SU-DHL-6 (cell line): ENCODE measurements at regions not wholly inside any gene's neighbourhood (a gene's known extent, or its start where the extent isn't known, plus 50 kb on each side); places are given as distances from the start of the nearest gene placed in this dataset.

Source experiments
- H2AFZ ChIP-seq: fragments of 200-600 bp; sonication (generic); 2 replicates; pipeline ENCODE4 v1.6.1; 2014; ENCODE audit warnings: low read depth, mild to moderate bottlenecking, moderate library complexity, mixed read lengths, antibody characterized with exemption, low read length; ENCODE audit not compliant: severe bottlenecking
- H3F3A ChIP-seq: fragments of 200-600 bp; shearing (Covaris generic); 2 replicates; pipeline ENCODE4 v1.6.0; 2016; ENCODE audit warnings: antibody characterized with exemption, mild to moderate bottlenecking; ENCODE audit not compliant: insufficient read depth
- H3K27ac ChIP-seq: fragments of 200-600 bp; sonication (generic); 2 replicates; pipeline ENCODE4 v1.5.1; 2016; ENCODE audit warnings: low read depth, mild to moderate bottlenecking, low read length, moderate library complexity, mixed read lengths
- H3K27me3 ChIP-seq: fragments of 200-600 bp; sonication (generic), shearing (Covaris generic); 2 replicates; pipeline ENCODE4 v1.6.0; 2014; ENCODE audit warnings: mild to moderate bottlenecking, low read length
- H3K36me3 ChIP-seq: fragments of 200-600 bp; sonication (generic); 2 replicates; pipeline ENCODE4 v1.6.1; 2014; ENCODE audit warnings: mild to moderate bottlenecking, low read length, mixed read lengths
- H3K4me2 ChIP-seq: fragments of 300-600, 200-600 bp; shearing (Covaris generic), sonication (generic); 2 replicates; pipeline ENCODE4 v1.6.0; 2014; ENCODE audit warnings: low read length, low read depth, mild to moderate bottlenecking; ENCODE audit not compliant: poor library complexity, severe bottlenecking
- H3K4me3 ChIP-seq: fragments of 200-600 bp; sonication (generic); 2 replicates; pipeline ENCODE4 v1.5.1; 2014; ENCODE audit warnings: antibody characterized with exemption, low read length, mild to moderate bottlenecking, mixed read lengths; ENCODE audit not compliant: insufficient read depth, poor library complexity, severe bottlenecking
- H3K79me2 ChIP-seq: fragments of 200-600 bp; sonication (generic); 2 replicates; pipeline ENCODE4 v1.6.1; 2014; ENCODE audit warnings: mild to moderate bottlenecking, low read length, moderate library complexity; ENCODE audit not compliant: insufficient read depth
- H3K9ac ChIP-seq: fragments of 200-600 bp; sonication (generic); 2 replicates; pipeline ENCODE4 v1.7.0; 2014; ENCODE audit warnings: mild to moderate bottlenecking, low read length
- H3K9me2 ChIP-seq: fragments of 200-600 bp; sonication (generic); replicated peaks from 2 replicates; pipeline ENCODE4 v1.6.1; 2014; ENCODE audit warnings: low read length; ENCODE audit not compliant: insufficient read depth
- H3K9me3 ChIP-seq: fragments of 200-600 bp; sonication (generic); 2 replicates; pipeline ENCODE4 v1.6.1; 2014; ENCODE audit warnings: low read length, mixed read lengths; ENCODE audit not compliant: insufficient read depth
- H4K20me1 ChIP-seq: fragments of 200-600 bp; sonication (generic); 2 replicates; pipeline ENCODE4 v1.6.1; 2014; ENCODE audit warnings: low read depth, mild to moderate bottlenecking, antibody characterized with exemption, low read length, moderate library complexity, mixed read lengths
- CTCF ChIP-seq: fragments of 200-600 bp; sonication (generic); IDR thresholded peaks from one replicate; pipeline ENCODE4 v1.5.1; 2017; ENCODE audit warnings: antibody characterized with exemption, mild to moderate bottlenecking, low read length, moderate library complexity; ENCODE audit not compliant: insufficient read depth, poor library complexity, severe bottlenecking
- EZH2phosphoT487 ChIP-seq: fragments of 200-600 bp; sonication (generic), shearing (Covaris generic); conservative IDR thresholded peaks from 2 replicates; pipeline ENCODE4 v1.6.1; 2018; ENCODE audit warnings: mild to moderate bottlenecking, antibody characterized with exemption, low read length, moderate library complexity, mixed read lengths

- Histone ChIP-seq H3K79me2 (no peaks in the 10 kb centered on the region), H3K9me2 (no peaks in the 10 kb centered on the region), H3K4me2 (no peak overlapping the region), H3K9me3 (no peaks in the 10 kb centered on the region), H2AFZ (no peak overlapping the region), H3F3A (no peaks in the 10 kb centered on the region), H4K20me1 (no peaks in the 10 kb centered on the region), H3K9ac (no peak overlapping the region; the same call in 1 of the 2 replicates), H3K27ac (no peak overlapping the region), H3K4me3 (no peak overlapping the region), H3K27me3 (no peaks in the 10 kb centered on the region), H3K36me3 (no peaks in the 10 kb centered on the region)
- TF ChIP-seq EZH2phosphoT487 (no peak), CTCF (no peak)
These were observed 148.9 kb upstream of the CIBAR2 start for GRCh38 chr16:85261204-85261603.

GRCh38 chr16:85261657-85262557, 149.6 kb upstream of the CIBAR2 start:
- Histone ChIP-seq H3K9ac (no peak overlapping the region; the same call in 1 of the 2 replicates), H4K20me1 (no peaks in the 10 kb centered on the region)

GRCh38 chr16:85262558-85263238, 150.4 kb upstream of the CIBAR2 start:
- Histone ChIP-seq H3K36me3 (no peaks in the 10 kb centered on the region), H3K27ac (no peak overlapping the region), H2AFZ (no peak overlapping the region), H3K4me3 (no peak overlapping the region), H3K79me2 (no peaks in the 10 kb centered on the region), H3K27me3 (no peaks in the 10 kb centered on the region), H3K9ac (no peak overlapping the region), H3F3A (no peaks in the 10 kb centered on the region), H4K20me1 (no peaks in the 10 kb centered on the region), H3K9me2 (no peaks in the 10 kb centered on the region), H3K9me3 (no peaks in the 10 kb centered on the region), H3K4me2 (no peak overlapping the region)
- no peak for TF ChIP-seq EZH2phosphoT487
- TF ChIP-seq CTCF, result no peak

More at GRCh38 chr16:85261657-85262557, 149.6 kb upstream of the CIBAR2 start:
- Histone ChIP-seq H3K4me3 (no peak overlapping the region), H3K9me2 (no peaks in the 10 kb centered on the region), H3K36me3 (no peaks in the 10 kb centered on the region), H2AFZ (no peak overlapping the region), H3K27ac (peak overlapping the region; percentile 4; the same call in 1 of the 2 replicates), H3K9me3 (no peaks in the 10 kb centered on the region), H3K27me3 (no peaks in the 10 kb centered on the region), H3K4me2 (peak overlapping the region; percentile 4), H3F3A (no peaks in the 10 kb centered on the region), H3K79me2 (no peaks in the 10 kb centered on the region)
- TF ChIP-seq CTCF (no peak), EZH2phosphoT487 (no peak)
